ENCODE measurements at regions not wholly inside any gene's neighbourhood (a gene's known extent, or its start where the extent isn't known, plus 50 kb on each side); places are given as distances from the start of the nearest gene placed in this dataset.

- peaks cover 3% of the 10 kb centered on the region; the same call in 1 of the 2 replicates for H3K4me1 ChIP-seq (ENCODE audit: control insufficient read depth, insufficient read depth, low read length)
- H3K27me3 ChIP-seq (ENCODE audit: control insufficient read depth, insufficient read depth, low read length) = no peaks in the 10 kb centered on the region
- no peaks in the 10 kb centered on the region for H3K9me3 ChIP-seq (ENCODE audit: control insufficient read depth, insufficient read depth, low read depth, low read length)
- no peaks in the 10 kb centered on the region for H3K36me3 ChIP-seq (ENCODE audit: control insufficient read depth, insufficient read depth, low read length)
- H3K4me3 ChIP-seq (ENCODE audit: low read depth, low read length) = no peak overlapping the region
- H3K9ac ChIP-seq (ENCODE audit: low read length) = no peak overlapping the region
- no peak overlapping the region for H3K27ac ChIP-seq (ENCODE audit: low read depth, low read length)
These were observed 643.9 kb downstream of the DIAPH3 start for GRCh38 chr13:59519819-59520218.

GRCh38 chr13:59521549-59521948 is 642.2 kb downstream of the DIAPH3 start:
- Histone ChIP-seq H3K4me3 (ENCODE audit: low read depth, low read length) (no peak overlapping the region), H3K27ac (ENCODE audit: low read depth, low read length) (no peak overlapping the region), H3K27me3 (ENCODE audit: control insufficient read depth, insufficient read depth, low read length) (no peaks in the 10 kb centered on the region), H3K36me3 (ENCODE audit: control insufficient read depth, insufficient read depth, low read length) (no peaks in the 10 kb centered on the region), H3K9ac (ENCODE audit: low read length) (no peak overlapping the region), H3K4me1 (ENCODE audit: control insufficient read depth, insufficient read depth, low read length) (peaks cover 3% of the 10 kb centered on the region; the same call in 1 of the 2 replicates), H3K9me3 (ENCODE audit: control insufficient read depth, insufficient read depth, low read depth, low read length) (no peaks in the 10 kb centered on the region)

- no peaks in the 10 kb centered on the region for H3K36me3 ChIP-seq (ENCODE audit: control insufficient read depth, insufficient read depth, low read length)
- H3K27ac ChIP-seq (ENCODE audit: low read depth, low read length) = no peak overlapping the region
- no peak overlapping the region for H3K9ac ChIP-seq (ENCODE audit: low read length)
- no peaks in the 10 kb centered on the region for H3K27me3 ChIP-seq (ENCODE audit: control insufficient read depth, insufficient read depth, low read length)
- no peaks in the 10 kb centered on the region for H3K9me3 ChIP-seq (ENCODE audit: control insufficient read depth, insufficient read depth, low read depth, low read length)
- no peak overlapping the region for H3K4me3 ChIP-seq (ENCODE audit: low read depth, low read length)
- H3K4me1 ChIP-seq (ENCODE audit: control insufficient read depth, insufficient read depth, low read length) = peaks cover 3% of the 10 kb centered on the region; the same call in 1 of the 2 replicates
These were observed 641.1 kb downstream of the DIAPH3 start for GRCh38 chr13:59522652-59523051.

- Histone ChIP-seq H3K4me1 (ENCODE audit: control insufficient read depth, insufficient read depth, low read length) (peaks cover 21% of the 10 kb centered on the region), H3K9ac (ENCODE audit: low read length) (no peak overlapping the region), H3K27me3 (ENCODE audit: control insufficient read depth, insufficient read depth, low read length) (no peaks in the 10 kb centered on the region), H3K9me3 (ENCODE audit: control insufficient read depth, insufficient read depth, low read depth, low read length) (no peaks in the 10 kb centered on the region), H3K4me3 (ENCODE audit: low read depth, low read length) (no peak overlapping the region), H3K27ac (ENCODE audit: low read depth, low read length) (no peak overlapping the region), H3K36me3 (ENCODE audit: control insufficient read depth, insufficient read depth, low read length) (no peaks in the 10 kb centered on the region)
These were observed 636.2 kb downstream of the DIAPH3 start for GRCh38 chr13:59527500-59527899.

GRCh38 chr13:59531571-59532091 is 632.1 kb downstream of the DIAPH3 start:
- no peak overlapping the region for H3K9ac ChIP-seq (ENCODE audit: low read length)
- peaks cover 32% of the 10 kb centered on the region for H3K4me1 ChIP-seq (ENCODE audit: control insufficient read depth, insufficient read depth, low read length)
- no peaks in the 10 kb centered on the region for H3K36me3 ChIP-seq (ENCODE audit: control insufficient read depth, insufficient read depth, low read length)
- no peaks in the 10 kb centered on the region for H3K27me3 ChIP-seq (ENCODE audit: control insufficient read depth, insufficient read depth, low read length)
- H3K4me3 ChIP-seq (ENCODE audit: low read depth, low read length) = peak overlapping the region; percentile 2; the same call in 1 of the 2 replicates
- H3K9me3 ChIP-seq (ENCODE audit: control insufficient read depth, insufficient read depth, low read depth, low read length) = no peaks in the 10 kb centered on the region
- H3K27ac ChIP-seq (ENCODE audit: low read depth, low read length) = no peak overlapping the region

- Histone ChIP-seq H3K27me3 (ENCODE audit: control insufficient read depth, insufficient read depth, low read length) (no peaks in the 10 kb centered on the region), H3K27ac (ENCODE audit: low read depth, low read length) (no peak overlapping the region), H3K9me3 (ENCODE audit: control insufficient read depth, insufficient read depth, low read depth, low read length) (no peaks in the 10 kb centered on the region), H3K36me3 (ENCODE audit: control insufficient read depth, insufficient read depth, low read length) (no peaks in the 10 kb centered on the region), H3K4me3 (ENCODE audit: low read depth, low read length) (no peak overlapping the region), H3K4me1 (ENCODE audit: control insufficient read depth, insufficient read depth, low read length) (peaks cover 32% of the 10 kb centered on the region), H3K9ac (ENCODE audit: low read length) (no peak overlapping the region)
These were observed 631.3 kb downstream of the DIAPH3 start for GRCh38 chr13:59532405-59532804.

- Histone ChIP-seq H3K4me1 (ENCODE audit: control insufficient read depth, insufficient read depth, low read length) (peaks cover 38% of the 10 kb centered on the region), H3K9ac (ENCODE audit: low read length) (no peak overlapping the region), H3K4me3 (ENCODE audit: low read depth, low read length) (no peak overlapping the region), H3K27me3 (ENCODE audit: control insufficient read depth, insufficient read depth, low read length) (no peaks in the 10 kb centered on the region), H3K36me3 (ENCODE audit: control insufficient read depth, insufficient read depth, low read length) (no peaks in the 10 kb centered on the region), H3K27ac (ENCODE audit: low read depth, low read length) (no peak overlapping the region), H3K9me3 (ENCODE audit: control insufficient read depth, insufficient read depth, low read depth, low read length) (no peaks in the 10 kb centered on the region)
These were observed 629.9 kb downstream of the DIAPH3 start for GRCh38 chr13:59533561-59534555.

- Histone ChIP-seq H3K27me3 (ENCODE audit: control insufficient read depth, insufficient read depth, low read length) (no peaks in the 10 kb centered on the region), H3K36me3 (ENCODE audit: control insufficient read depth, insufficient read depth, low read length) (no peaks in the 10 kb centered on the region), H3K9ac (ENCODE audit: low read length) (no peak overlapping the region), H3K4me1 (ENCODE audit: control insufficient read depth, insufficient read depth, low read length) (peaks cover 39% of the 10 kb centered on the region), H3K9me3 (ENCODE audit: control insufficient read depth, insufficient read depth, low read depth, low read length) (no peaks in the 10 kb centered on the region), H3K27ac (ENCODE audit: low read depth, low read length) (no peak overlapping the region), H3K4me3 (ENCODE audit: low read depth, low read length) (no peak overlapping the region)
These were observed 628.9 kb downstream of the DIAPH3 start for GRCh38 chr13:59534806-59535205.

GRCh38 chr13:59537500-59537899 is 626.2 kb downstream of the DIAPH3 start:
- H3K9ac ChIP-seq (ENCODE audit: low read length) = no peak overlapping the region

GRCh38 chr13:59538512-59538911 is 625.2 kb downstream of the DIAPH3 start:
- Histone ChIP-seq H3K27ac (ENCODE audit: low read depth, low read length) (no peak overlapping the region), H3K4me3 (ENCODE audit: low read depth, low read length) (no peak overlapping the region), H3K4me1 (ENCODE audit: control insufficient read depth, insufficient read depth, low read length) (peaks cover 21% of the 10 kb centered on the region), H3K9me3 (ENCODE audit: control insufficient read depth, insufficient read depth, low read depth, low read length) (no peaks in the 10 kb centered on the region), H3K36me3 (ENCODE audit: control insufficient read depth, insufficient read depth, low read length) (no peaks in the 10 kb centered on the region), H3K27me3 (ENCODE audit: control insufficient read depth, insufficient read depth, low read length) (no peaks in the 10 kb centered on the region), H3K9ac (ENCODE audit: low read length) (no peak overlapping the region)

More at GRCh38 chr13:59537500-59537899, 626.2 kb downstream of the DIAPH3 start:
- H3K27ac ChIP-seq (ENCODE audit: low read depth, low read length) = no peak overlapping the region
- H3K9me3 ChIP-seq (ENCODE audit: control insufficient read depth, insufficient read depth, low read depth, low read length) = no peaks in the 10 kb centered on the region
- H3K27me3 ChIP-seq (ENCODE audit: control insufficient read depth, insufficient read depth, low read length) = no peaks in the 10 kb centered on the region
- H3K36me3 ChIP-seq (ENCODE audit: control insufficient read depth, insufficient read depth, low read length) = no peaks in the 10 kb centered on the region
- peaks cover 27% of the 10 kb centered on the region for H3K4me1 ChIP-seq (ENCODE audit: control insufficient read depth, insufficient read depth, low read length)
- no peak overlapping the region for H3K4me3 ChIP-seq (ENCODE audit: low read depth, low read length)

- Histone ChIP-seq H3K36me3 (ENCODE audit: control insufficient read depth, insufficient read depth, low read length) (no peaks in the 10 kb centered on the region), H3K9me3 (ENCODE audit: control insufficient read depth, insufficient read depth, low read depth, low read length) (no peaks in the 10 kb centered on the region), H3K27ac (ENCODE audit: low read depth, low read length) (no peak overlapping the region), H3K9ac (ENCODE audit: low read length) (no peak overlapping the region), H3K4me1 (ENCODE audit: control insufficient read depth, insufficient read depth, low read length) (peaks cover 19% of the 10 kb centered on the region), H3K27me3 (ENCODE audit: control insufficient read depth, insufficient read depth, low read length) (no peaks in the 10 kb centered on the region), H3K4me3 (ENCODE audit: low read depth, low read length) (no peak overlapping the region)
These were observed 621.4 kb downstream of the DIAPH3 start for GRCh38 chr13:59542303-59542702.
